GM19438 (cell line): ENCODE measurements at regions not wholly inside any gene's neighbourhood (a gene's known extent, or its start where the extent isn't known, plus 50 kb on each side); places are given as distances from the start of the nearest gene placed in this dataset.
"Not testable (repeated sequence)": the region's sequence is repeated elsewhere in the genome, so short reads cannot be mapped to it uniquely, and the experiment has no call there.

Experiments used
- ATAC-seq: cut with Tn5 transposase; IDR thresholded peaks from one replicate; pipeline ENCODE4 v1.9.1; 2021; ENCODE audit warnings: low read depth; ENCODE audit not compliant: unreplicated experiment

DNA sequence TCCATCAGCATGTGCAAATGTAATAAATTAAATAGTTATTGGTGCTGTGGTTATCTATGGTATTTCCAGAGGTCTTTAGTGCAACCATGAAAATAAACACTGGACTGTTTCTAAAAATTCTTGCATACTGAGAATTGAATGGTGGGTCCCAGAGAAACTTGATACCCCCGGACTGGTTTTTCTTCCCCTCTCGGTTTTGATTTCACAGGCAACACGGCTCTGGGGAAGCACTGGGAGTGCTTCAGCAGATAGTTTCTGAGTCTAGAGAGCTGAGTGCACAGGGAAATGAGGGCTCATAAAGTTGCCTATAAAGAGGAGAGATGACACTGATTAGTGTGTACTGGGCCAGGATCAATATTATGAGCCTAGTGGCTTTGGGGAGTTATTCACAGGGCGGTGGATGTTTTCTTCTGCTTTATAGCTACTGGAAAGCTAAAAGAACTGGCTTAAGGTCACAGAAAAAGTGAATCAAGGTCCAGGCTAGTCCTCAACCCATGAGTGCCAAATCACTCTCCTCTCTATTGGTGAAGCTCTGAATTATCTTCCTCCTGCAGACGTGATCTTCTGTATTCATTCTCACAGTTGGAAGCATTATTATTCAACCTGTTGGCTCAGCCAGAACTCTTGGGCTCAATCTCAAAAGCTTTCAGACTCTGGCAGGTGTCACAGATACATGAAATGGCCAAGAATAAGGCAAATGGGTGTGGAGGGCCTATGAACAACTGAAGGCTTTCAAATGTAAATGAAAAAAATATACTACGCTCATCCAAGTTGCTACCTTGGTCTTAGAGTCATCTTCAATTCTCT lies 170.2 kb upstream of the HMHB1 start:
- ATAC-seq = peak; percentile 91

DNA sequence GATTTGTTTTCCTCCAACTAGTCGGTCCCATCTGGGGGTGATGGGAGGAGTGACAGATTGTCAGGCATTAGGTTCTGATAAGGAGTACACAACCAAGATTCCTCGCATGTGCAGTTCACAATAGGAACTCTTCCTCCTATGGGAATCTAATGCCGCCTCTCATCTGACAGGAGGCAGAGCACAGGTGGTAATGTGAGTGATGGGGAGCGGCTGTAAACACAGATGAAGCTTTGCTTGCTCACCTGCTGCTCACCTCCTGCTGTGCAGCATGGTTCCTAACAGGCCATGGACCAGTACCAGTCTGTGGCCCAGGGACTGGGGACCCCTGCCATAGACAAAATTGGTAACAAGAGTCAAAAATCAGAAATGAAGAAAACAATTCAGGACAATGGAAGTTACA lies 173.3 kb upstream of the HMHB1 start:
- ATAC-seq = no peak

DNA sequence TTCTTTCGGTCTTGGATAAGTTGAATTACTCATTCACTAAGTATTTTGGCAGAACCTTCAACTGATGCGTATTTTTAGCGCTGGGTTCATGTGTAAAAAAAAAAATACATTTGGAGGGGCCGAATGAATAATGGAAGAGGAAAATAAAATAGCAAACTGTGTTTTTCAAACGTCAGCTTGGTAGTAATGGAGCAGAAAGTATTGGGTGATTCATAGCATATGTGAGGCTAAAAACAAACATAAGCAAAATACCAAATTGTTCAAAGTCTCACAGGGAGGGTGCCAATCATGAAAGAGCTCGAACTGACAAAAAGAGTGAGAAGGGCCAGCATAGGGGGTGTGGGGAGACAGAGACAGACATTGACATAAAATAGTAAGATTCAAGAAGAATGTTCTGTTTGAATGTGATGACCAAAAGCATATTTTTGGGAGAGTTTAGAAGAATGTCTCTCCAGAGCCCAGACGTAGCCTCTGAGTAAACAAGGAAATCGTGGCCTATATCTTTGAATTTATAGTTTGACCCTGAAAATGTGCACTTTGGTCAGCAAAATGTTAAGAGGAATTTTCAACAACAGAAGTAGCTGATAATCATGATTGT lies 174.9 kb upstream of the HMHB1 start:
- no peak for ATAC-seq

DNA sequence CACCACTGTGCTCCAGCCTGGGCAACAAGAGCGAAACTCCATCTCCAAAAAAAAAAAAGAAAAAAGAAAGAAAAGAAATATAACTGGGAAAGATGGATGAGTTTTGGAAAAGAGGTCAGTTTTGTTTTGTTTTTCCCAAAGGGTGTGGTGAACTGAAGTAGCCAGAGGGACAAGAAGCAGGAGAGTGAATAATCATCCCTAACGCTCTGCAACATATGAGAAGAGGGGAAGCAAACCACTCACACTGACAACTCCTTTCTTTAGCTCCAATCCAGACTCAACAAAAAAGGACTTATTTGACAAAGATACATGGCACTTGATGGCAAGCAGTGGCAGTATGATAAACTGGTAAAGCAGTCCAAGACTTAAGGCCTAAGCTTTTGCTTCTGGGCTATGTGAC lies 176.1 kb upstream of the HMHB1 start:
- no peak for ATAC-seq

DNA sequence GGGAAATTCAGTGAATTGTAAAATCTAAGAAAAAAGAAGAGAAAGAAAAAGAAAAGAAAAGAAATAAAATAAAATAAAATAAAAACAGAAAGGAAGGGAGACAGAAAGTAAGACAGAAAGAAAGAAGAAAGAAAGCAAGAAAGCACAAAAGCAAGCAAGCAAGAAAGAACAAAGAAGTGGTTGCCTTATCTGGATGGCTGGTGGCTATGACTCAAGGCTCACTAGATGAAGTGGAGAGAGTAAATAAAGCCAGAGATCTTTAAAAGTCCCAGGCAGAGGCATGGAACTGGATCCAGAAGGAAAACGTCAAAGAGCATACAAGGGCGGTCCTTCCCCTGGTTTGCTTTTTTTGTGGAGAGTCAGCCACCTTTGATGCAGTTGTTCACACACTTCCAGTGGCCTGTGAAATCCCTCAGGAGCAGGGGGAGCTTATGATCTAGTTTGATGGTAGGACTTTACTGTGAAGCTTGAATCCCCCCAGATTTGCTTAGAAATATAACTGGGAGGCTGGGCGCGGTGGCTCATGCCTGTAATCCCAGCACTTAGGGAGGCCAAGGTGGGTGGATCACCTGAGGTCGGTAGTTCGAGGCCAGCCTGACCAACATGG lies 176.7 kb upstream of the HMHB1 start:
- no peak for ATAC-seq

DNA sequence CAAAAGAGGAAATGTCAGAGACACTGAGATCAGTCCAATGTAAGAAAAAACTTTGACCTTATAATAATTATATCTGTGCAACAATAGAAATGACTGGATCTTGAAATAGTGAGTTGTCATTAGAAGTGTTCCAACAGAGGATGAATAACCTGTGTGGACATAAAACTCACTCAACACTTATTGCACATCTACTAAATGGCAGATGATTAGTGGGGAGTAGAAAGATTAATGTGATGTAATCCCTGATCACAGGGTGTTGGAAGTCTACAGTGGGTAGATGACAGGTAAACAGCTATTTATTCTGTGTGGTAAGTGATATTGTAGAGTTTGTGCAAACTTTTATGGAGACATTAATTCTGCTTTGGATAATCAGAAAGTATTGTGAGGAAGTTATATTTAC lies 177.3 kb upstream of the HMHB1 start:
- ATAC-seq = no peak

DNA sequence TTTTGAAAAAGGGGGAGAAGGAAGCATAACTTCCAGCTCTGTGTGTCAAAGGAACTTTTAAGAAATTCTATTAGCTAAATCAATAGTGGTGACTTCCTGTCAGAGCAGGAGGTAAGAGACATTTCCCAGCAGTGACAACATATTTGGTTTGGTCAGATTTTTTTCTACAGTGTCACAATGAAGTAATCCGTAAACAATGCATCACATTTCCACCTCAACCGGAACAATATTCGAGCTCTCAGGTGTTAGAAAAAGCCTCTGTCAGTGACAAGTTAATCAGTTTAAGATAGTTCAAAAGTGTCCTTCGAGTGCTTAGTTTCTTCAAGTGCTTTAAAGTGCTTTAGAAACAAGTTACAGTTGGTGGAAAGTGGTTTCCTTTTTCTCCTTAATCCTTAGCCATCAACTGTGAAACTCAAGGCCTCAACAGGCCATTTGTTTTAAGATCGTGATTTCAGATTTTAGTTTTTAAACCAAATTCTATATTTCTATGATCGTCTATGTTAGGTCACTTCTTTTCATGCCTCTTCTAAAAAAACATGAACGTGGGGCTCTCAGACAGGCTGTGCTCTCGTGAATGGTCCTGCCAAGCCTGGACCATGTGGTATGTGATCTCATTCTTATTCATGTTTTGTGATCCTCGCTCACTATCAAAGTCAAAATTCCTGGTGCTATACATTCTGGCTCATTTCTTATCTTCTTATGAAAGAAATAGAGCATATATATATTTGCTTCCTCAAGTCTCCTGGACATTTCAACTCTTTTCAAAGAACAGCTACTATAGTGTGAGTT lies 181.9 kb upstream of the HMHB1 start:
- ATAC-seq = no peak

DNA sequence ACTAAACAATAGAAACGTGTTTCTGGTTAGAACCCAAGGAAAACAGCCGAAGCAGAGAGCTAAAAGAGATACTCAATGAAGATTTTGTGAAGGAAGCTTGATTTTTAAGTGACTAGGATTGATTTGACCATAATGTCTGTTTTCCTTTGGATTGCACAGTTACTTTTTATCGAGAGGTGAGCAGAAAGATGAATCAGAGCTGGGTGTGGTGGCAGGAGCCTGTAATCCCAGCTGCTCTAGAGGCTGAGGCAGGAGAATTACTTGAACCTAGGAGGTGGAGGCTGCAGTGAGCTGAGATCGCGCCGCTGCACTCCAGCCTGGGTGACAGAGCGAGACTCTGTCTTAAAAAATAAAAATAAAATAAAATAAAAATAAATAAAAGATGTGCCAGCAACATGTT lies 186.9 kb upstream of the HMHB1 start:
- not testable (repeated sequence) for ATAC-seq

DNA sequence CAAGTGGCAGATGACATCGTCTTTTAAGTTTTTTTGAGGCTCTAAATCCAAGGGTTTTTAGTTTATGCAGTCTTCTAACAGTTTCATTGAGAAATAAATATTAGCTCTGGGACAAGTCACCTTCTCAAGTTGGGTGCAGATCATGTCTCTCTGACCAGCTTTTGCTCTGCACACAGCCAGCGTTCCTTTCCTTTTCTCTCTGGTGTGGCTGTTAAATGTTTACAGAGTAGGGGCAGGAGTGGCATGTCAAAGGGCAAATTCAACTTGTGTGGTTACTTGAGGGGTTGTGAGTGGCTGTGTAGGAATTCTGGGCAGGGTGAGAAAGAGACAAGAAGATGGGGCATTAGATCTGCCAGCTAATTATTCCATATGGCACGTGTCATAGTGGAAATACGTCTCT lies 187.5 kb upstream of the HMHB1 start:
- no peak for ATAC-seq

DNA sequence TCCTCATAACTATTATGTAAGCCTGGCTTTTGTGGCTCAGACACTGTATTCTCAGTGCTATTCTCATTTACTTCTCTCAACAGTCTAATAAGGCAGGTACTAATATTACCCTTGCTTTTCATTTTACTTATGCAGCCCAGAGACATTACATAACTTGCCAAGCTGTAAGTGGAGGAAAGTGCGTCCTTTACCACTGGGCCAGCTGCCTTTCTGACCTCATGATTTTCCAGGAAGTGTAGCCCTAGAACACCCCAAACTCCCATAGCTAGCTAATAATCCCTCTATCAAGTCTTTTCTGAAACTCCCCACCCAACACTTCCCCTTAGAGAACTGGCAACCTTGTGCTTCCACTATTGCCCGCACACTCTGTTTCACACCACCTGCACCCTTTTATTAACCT lies 192.9 kb upstream of the HMHB1 start:
- no peak for ATAC-seq

DNA sequence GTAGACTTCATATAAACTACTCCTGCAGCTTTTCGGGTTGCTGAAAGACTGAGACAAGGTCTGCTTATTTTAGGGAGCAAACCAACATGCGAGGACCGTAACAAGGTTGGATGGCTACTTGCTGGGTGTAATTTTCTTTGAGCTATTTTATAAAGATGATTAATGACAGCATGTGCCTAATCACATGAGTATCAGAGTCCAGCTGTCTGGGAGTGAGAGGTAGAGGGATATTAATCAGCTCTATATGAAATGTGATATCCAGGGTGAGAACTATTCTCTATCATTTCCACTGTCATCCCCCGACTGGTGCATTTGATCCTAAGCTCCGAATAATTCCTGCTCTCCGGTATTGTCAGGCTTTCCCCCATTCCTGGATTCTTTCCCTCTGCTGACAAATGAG lies 193.8 kb upstream of the HMHB1 start:
- no peak for ATAC-seq

DNA sequence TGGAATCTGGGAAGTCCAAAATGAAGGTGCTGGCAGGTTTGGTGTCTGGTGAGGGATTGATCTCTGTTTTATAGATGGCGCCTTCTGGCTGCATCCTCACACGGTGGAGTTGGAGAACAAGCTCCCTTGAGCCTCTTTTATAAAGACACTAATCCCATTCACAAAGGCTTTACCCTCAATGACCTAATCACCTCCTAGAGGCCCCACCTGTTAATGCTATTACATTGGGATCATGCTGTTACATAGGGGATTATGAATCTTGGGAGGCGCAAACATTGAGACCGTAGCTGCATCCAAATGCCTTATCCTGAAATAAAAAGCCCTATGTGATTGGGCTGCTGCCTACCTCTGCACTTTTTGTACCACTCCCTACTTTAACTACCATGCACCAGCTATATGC lies 197.1 kb upstream of the HMHB1 start:
- no peak for ATAC-seq

DNA sequence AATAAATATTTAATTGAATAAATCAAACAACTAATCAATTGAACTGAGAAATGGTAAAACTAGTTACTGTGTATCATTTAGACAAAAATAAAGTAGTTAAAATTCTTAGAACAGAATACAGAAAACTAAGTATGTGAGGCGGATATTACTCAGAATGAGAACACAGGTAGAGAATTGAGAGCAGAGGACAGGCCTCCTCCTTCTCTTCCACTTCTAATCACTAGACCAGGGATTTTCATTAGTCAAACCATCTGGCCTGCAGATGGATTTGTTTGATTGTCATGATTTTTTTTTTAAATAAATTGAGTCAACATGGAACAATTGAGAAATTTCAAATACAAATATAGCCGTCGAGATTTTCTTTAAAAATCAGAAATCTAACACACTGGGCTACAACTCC lies 198.6 kb upstream of the HMHB1 start:
- ATAC-seq = no peak

DNA sequence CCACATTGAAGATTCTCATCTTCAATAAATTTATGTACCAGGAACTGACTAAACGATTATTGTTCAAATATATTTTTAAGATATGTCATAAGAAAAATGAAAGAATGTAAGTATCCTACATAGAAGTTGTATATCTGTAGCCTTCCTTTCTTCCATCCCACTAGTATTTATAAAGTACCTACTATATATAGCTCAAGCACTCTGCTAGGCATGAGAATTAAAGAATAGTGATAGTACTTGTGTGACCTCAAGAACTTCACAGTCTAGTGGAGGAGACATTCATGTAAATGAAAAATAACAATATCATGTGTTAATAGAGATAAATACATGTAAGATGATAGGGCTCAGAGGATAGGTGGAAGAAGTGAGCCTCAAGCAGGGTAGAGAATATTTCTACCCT lies 201.0 kb upstream of the HMHB1 start:
- ATAC-seq = no peak

DNA sequence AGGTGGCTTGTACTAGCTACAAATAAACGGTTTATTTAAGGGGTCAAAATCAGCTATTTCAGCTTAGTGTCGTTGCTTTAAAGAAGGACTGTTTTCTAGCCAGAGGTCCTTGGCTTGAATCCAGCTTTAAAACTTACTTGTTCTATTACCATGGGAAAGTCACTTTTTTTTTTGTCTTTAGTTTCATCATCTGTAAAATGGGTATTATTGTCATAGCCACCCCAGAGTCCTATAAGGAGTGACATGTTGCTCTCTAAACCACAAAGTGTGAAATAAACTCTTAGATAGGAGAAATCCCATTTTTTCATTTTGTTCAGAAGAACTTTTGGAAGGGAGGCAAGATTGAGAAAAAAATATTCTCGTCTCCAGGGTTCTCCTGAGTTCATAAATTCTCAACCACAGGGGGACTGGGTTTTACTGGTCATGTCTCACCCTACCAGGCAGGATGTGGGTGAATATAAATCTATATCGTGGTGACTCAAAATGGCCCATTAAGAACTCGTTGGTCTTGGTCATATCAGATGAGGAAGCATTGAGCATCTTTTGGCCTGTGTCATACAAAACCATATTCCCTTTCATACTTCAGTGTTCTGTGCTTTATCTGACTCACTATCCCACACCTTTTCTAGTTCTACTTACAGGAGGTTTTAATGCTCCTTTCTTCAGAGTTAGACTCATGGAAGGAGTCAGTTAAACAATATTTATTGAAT lies 202.7 kb upstream of the NR3C1 start:
- no peak for ATAC-seq

DNA sequence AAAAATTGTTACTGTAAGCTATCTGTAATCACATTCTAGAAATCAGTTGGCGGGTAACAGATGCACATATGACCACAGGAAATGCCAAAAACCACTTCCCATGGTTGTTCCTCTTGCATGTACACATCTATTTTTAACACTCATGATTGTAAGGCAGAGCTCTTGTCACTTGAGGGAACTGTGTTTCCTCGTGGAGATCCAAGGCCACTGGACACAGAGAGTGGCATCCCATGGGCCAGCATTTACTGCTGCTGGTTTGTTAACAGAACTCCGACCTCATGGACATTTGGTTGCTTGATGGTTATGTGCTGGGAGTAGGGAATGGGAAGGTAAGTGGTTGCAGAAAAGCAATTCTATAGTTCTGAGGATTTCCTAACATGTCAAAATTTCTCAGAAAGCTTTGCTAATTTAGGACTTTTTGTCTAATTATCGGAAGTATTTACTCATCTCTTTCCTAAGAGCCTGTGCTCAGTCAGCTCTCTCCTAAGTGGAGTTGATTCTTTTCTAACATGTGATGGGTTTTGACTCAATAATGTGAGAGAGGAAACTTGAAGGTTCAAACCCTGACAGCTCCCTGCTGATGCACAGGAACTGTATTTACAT lies 202.0 kb upstream of the NR3C1 start:
- ATAC-seq = peak; percentile 78

DNA sequence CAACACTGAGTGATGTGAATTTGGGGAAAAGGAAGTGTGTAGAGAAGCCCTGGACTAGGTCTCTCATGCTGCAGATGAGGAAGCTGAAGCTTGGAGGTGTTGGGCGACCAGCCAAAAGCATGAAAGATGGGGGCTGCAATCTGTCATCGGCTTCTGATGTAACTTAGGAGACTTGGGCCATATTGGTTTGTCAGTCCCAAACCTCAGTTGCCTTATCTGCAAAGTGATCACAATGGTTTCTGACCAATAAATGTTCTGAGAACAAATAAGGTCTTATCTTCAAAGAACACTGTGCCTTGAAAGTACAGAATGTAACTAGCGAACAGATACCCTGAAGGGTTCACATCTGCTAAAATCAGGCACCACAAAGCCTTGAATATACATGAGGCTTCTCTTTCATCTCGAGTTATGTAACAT lies 198.4 kb upstream of the NR3C1 start:
- no peak for ATAC-seq

DNA sequence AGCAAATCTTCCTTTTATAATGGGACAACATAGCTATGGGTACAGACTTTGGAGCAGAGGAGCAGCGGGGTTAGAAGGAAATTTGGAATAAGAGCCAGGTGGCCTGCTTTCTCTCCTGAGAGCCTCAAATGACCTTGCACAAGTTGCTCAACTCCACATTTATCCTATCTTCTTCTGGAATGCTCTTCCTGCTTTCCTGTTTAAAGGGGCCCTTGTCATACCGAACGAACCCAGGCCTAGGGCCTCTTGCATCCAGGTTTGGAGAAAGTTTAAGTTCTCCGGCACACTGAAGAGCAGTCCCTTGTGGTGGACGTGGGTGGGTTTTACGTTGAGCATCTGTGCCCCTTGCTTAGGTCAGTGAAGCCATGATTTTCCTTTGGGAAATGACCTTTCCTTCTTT lies 197.9 kb upstream of the NR3C1 start:
- no peak for ATAC-seq

DNA sequence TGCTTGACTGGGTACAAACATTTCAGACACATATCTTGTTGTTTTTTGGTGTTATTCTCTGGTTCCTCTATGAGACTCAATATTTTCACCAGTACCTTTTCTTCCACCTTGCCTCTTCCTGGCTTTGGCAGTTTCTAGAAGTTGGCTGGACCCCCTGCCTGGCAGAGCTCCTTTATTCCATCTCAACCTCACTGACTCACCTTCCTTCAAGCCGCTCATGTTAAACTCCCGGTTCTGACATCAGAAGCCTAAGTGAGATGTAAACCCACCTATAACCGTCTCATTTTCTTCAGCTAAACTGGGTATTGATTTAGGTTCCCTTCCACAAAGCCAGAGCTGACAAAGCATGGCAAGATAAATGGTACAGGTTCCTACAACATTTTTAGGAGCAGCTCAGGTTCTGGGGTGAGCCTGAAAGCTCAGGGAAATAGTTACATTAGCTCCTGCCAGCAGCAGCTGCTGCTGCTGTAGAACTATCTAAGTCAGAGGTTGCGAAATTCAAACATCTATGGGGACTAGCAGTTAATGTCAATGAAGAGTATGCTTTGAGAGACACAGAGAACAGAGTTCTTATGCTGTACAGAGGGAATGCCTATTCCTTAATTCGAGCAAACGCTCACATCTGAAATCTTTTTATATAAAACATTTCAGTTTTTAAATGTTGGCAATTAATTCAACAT lies 197.1 kb upstream of the NR3C1 start:
- ATAC-seq = no peak

DNA sequence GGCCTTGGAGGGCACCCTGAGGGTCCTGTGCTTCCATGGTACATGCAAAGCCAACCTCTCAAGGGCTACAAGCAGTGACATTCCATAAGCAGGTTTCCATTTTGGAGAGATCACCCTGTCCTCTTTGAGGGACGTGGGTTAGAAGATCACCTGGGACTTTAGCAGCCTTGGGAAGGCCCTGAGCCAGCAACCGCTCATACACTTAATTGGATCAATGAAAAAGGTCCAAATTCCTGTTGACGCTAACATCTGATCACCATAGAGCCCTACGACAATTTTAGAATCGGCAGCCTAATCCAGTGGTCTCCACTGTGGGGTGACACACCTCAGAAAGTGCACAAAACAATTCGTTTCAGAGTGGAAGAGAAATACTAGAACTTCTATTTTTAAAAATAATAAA lies 196.0 kb upstream of the NR3C1 start:
- ATAC-seq = no peak
